ENCODE measurements at regions not wholly inside any gene's neighbourhood (a gene's known extent, or its start where the extent isn't known, plus 50 kb on each side); places are given as distances from the start of the nearest gene placed in this dataset.
"Not testable (repeated sequence)": the region's sequence is repeated elsewhere in the genome, so short reads cannot be mapped to it uniquely, and the experiment has no call there.

- no peaks in the 10 kb centered on the region for H3K36me3 ChIP-seq
- no peaks in the 10 kb centered on the region; the same call in 1 of the 2 replicates for H3K9me3 ChIP-seq (replicated peaks)
- no peak overlapping the region for H3K4me3 ChIP-seq
- peaks cover 3% of the 10 kb centered on the region; the same call in 1 of the 2 replicates for H3K4me1 ChIP-seq
- no peak for DNase-seq
- no peaks in the 10 kb centered on the region for H3K27me3 ChIP-seq
- H3K27ac ChIP-seq = no peak overlapping the region
Measured at GRCh38 chr1:224559981-224560728, 56.0 kb upstream of the CNIH3 start.

- H3K4me3 ChIP-seq; H3K9me3 ChIP-seq (replicated peaks); DNase-seq; H3K36me3 ChIP-seq; H3K27me3 ChIP-seq; H3K27ac ChIP-seq; H3K4me1 ChIP-seq: not testable (repeated sequence)
Measured at GRCh38 chr1:224562881-224563280, 53.2 kb upstream of the CNIH3 start.

- Histone ChIP-seq H3K36me3 (no peaks in the 10 kb centered on the region), H3K27ac (no peak overlapping the region), H3K9me3 (replicated peaks) (peaks cover 5% of the 10 kb centered on the region; the same call in 1 of the 2 replicates), H3K4me1 (peaks cover 4% of the 10 kb centered on the region; the same call in 1 of the 2 replicates), H3K4me3 (no peak overlapping the region), H3K27me3 (no peaks in the 10 kb centered on the region)
- DNase-seq = no peak
Measured at GRCh38 chr1:224563666-224564065, 52.5 kb upstream of the CNIH3 start.

GRCh38 chr1:224564454-224565084 lies 51.5 kb upstream of the CNIH3 start:
- no peak for DNase-seq
- Histone ChIP-seq H3K4me1 (peaks cover 4% of the 10 kb centered on the region; the same call in 1 of the 2 replicates), H3K36me3 (no peaks in the 10 kb centered on the region), H3K27ac (no peak overlapping the region), H3K27me3 (no peaks in the 10 kb centered on the region), H3K4me3 (no peak overlapping the region), H3K9me3 (replicated peaks) (peaks cover 5% of the 10 kb centered on the region; the same call in 1 of the 2 replicates)

GRCh38 chr1:224565186-224565585 lies 50.9 kb upstream of the CNIH3 start:
- Histone ChIP-seq H3K4me1 (peaks cover 4% of the 10 kb centered on the region; the same call in 1 of the 2 replicates), H3K4me3 (no peak overlapping the region), H3K27ac (no peak overlapping the region), H3K9me3 (replicated peaks) (peaks cover 5% of the 10 kb centered on the region; the same call in 1 of the 2 replicates), H3K27me3 (no peaks in the 10 kb centered on the region), H3K36me3 (no peaks in the 10 kb centered on the region)
- peak in 1 of 2 experiments; percentile 9 for DNase-seq

GRCh38 chr1:224565611-224566406 lies 50.3 kb upstream of the CNIH3 start:
- H3K9me3 ChIP-seq (replicated peaks) = 0 out of 2 replicates have a peak, but pooled peaks cover 5% of the 10 kb centered on the region
- H3K36me3 ChIP-seq = no peaks in the 10 kb centered on the region
- no peak overlapping the region for H3K4me3 ChIP-seq
- H3K27ac ChIP-seq = no peak overlapping the region
- no peaks in the 10 kb centered on the region for H3K27me3 ChIP-seq
- DNase-seq = no peak
- H3K4me1 ChIP-seq = peaks cover 4% of the 10 kb centered on the region; the same call in 1 of the 2 replicates

Measured in SJCRH30 (cell line).